ENCODE measurements at regions not wholly inside any gene's neighbourhood (a gene's known extent, or its start where the extent isn't known, plus 50 kb on each side); places are given as distances from the start of the nearest gene placed in this dataset.

DNA sequence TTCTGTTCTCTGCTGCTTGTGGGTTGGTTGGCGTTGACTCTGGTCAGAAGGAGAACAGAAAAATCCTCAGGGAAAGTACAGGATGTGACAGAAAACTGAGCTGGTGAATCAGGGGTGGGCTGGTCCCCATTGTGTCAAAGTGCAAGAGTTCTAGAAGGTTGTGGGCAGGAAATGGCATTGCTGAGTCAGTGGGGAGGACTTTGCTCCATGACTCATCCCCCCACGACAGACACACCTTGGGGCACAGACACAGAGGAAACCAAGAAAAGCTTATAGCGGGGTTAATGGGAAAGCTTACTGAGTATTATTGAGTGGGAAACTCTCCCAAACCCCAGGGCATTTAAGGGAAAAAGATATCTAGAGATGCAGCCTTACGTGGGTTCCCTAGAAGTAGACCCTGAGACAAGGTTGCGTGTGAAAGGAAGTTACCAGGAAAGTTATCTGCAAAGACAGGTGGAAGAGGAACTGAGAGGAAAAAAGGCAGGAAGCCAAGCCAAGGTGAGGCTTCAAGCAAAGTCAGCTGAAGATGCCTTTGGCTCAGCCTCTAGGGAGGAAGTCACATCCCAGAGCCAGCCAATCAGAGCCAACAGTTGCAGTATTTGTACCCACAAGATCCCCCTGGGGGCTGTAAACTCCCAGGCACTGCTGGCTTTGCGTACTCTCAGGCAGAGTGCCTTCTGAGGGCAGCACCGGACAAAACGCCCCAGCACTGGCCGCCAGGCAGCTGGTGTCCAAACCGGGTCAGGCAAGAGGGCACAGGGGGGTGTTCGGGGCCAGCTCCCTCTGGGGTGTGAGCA lies 86.4 kb downstream of the FOXL1 start:
- peak; percentile 91 for DNase-seq

DNA sequence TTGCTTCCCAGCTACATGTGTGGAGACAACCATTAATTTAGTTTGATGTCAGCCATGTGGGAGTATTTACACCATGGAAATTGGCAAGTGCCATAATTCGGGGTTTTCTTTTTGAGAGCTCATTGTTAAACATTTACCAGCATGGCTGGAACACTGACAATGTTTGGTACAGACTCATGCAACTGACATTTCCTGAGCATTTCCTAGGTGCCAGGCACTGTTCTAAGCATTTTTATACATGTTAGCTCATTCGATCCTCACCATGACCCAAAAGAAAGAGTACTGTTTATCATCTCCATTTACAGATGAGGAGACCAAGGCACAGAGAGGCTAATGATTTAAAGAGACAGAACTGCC lies 86.9 kb downstream of the FOXL1 start:
- DNase-seq, result peak; percentile 69

DNA sequence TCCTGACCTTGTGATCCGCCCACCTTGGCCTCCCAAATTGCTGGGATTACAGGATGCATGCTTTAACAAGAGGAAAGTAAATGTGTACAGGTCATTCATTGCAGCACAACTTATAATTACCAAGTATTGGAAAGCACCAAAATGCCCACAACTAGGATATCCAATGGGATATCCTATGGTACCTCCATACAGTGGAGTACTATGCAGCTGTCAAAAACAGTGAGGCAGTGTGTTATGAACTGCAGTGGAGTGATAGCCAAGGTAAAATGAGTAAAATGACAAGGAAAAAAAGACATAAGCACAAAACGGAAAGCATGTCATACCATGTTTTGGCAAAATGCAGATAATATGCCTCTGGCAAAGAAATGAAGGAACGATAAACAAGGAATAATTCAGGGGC lies 87.6 kb downstream of the FOXL1 start:
- no peak for DNase-seq

DNA sequence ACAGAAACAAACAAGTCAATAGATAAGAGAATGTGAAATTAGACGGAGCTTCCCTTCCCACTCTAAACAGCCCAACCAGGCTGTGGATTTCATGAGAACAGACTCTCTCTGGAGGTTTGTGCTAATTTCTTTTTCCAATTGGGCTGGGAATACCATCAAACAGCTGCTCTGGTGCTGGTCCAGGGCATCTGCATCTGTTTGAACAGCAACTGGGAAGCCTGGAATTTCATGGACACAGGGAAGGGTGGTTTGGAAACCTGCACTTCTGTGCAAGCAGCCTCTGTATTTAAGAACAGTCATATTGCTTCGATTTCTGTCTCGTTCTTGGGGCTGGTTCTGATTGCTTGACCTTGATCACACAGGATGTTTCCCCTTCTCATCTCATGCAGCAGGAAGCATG lies 88.7 kb downstream of the FOXL1 start:
- no peak for DNase-seq

DNA sequence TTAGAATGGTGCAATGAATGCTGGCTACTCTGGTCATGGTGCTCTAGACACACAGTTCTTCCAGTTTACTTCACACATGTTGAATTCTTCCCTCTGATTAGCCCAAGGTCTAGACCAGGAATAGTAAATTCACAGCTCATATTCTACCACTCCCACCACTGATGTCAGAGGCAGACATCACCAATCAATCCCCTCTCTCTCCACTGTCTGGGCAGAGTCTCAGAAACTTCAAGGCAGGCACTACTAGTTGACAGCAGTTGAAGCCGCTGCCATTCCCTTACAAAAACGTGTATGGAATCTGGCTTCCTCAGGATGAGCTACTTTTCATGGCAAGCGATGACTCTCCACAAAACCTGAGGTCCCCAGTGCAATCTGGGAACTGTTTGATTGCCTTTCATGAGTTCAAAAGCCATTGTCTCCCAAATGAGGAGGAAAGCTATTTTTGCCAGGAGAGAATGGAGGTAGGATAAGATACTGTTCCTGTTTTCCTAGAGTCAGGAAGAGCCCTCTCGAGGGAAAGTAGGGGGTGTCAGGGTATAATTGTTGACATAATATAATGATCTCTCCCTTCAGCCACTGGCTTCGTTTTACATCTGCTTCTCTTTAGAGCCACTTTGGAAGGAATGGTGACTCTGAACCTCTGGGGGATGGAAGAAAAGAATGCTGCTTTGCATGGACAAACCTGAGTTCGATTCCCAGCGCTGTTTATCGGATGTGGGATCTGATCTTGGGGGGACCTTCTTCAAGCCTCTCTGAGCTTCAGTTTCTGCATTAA lies 90.0 kb downstream of the FOXL1 start:
- peak; percentile 91 for DNase-seq

DNA sequence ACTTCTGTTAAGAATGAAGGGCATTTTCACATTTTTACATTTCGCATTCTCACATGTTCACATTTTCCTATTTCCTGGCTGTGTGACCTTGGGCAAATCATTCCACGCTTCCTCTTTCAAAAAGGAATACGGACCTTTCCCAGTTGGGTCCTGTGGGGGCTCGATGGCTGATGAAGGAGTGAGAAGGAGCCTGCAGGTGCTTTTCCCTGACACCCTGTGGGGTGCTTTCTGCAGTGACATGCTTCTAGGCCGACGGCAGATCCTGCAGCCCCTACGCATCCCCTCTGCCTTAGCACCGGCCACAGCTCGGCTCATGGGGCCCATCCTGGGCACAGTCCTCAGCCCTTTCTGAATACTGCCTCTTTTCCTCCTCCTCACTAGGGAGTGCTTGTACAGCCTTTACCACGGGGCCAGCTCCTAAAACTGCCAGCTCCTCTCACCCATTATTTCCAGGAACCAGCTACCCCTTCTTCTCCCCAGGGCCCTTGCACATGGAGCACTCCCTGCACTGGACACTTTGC lies 91.0 kb downstream of the FOXL1 start:
- no peak for DNase-seq

DNA sequence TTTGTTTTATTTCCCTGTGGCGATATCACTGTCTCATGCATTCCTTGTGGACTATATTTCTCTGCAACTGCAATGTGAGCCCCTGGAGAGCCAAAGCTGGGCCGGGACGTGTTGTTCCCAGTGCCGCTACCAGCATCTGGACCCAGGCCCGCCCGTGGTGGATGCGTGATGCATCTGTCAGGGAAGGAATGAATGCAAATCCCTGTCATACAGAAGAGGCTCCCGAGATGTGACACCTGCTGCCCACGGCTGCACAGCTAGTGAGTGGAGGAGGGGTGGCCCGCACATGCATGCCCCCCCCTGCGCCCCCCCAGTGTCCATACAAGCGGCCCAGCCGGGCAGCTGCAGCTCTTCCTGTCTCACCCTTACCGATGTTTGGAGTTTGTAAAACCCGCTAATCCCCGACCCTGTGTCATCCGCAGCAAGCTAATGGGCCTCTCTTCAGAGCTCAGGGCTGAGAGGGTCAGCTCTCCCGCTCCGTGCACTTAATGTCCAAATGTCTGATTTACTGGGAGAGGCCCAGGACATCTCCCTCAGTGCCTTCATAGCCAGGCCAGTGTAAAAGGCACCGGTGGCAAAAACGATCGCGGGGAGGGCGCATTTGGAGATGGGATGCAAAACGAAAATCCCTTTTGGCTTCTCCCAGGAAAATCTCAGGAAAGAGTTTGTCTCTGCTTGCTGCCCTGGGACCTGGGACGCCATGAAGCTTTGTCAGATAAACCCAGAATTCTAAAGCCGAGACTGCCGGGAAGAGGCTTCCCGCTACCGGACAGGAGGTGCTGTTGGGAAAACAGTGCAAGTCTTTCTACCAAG lies 91.8 kb downstream of the FOXL1 start:
- peak; percentile 33 for DNase-seq

DNA sequence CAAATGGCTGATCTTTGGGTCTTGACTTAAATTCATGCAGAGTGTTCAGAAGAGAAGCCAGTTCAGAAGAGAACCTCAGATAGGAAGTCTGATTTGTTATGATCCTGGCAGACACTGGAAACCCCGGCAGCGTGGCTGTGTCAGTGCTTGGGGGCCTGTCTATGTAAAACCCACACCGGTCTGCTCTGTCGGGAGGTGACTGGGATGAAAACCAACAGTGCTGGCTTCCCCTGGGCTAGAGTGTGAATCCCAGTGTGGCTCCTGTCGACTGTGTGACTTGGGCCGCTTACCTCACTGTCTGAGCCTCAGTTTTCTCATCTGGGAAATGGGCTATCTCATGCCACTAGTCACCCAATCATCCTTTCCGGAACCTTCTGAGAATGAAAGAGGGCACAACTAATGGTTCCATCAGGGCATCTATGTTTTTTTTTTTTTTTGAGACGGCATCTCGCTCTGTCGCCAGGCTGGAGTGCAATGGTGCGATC lies 92.4 kb downstream of the FOXL1 start:
- no peak for DNase-seq

DNA sequence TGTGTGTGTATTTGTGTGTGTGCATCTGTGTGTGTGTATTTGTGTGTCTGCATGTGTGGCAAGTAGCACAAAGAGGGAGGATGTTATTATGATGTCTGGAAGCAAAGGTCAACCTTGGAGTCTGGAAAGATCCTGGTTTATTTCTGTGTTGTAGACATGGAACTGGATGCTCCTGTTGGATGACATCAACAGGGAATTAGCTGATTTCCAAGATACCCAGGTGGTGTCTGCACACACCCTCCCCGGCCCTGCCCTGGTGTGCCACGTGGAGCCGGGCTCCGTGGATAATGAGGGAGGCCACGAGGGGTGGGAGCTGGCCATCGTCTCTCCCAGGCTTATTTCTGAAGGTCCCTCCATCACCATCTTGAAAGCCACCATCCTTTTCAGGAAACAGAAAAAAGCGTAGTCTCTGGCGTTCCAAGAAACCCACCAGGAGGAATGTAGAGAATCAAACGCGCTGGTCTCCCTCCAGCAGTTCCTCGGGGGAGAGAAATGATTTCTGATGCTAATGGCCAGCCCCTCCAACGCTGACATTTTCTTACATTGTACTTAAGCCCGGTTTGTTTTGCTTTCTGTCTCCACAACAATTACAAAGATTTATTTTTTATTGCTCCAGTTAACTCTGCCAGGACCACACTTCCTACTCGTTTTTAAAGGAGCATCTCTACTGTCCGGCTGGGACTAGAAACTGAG lies 93.3 kb downstream of the FOXL1 start:
- no peak for DNase-seq

DNA sequence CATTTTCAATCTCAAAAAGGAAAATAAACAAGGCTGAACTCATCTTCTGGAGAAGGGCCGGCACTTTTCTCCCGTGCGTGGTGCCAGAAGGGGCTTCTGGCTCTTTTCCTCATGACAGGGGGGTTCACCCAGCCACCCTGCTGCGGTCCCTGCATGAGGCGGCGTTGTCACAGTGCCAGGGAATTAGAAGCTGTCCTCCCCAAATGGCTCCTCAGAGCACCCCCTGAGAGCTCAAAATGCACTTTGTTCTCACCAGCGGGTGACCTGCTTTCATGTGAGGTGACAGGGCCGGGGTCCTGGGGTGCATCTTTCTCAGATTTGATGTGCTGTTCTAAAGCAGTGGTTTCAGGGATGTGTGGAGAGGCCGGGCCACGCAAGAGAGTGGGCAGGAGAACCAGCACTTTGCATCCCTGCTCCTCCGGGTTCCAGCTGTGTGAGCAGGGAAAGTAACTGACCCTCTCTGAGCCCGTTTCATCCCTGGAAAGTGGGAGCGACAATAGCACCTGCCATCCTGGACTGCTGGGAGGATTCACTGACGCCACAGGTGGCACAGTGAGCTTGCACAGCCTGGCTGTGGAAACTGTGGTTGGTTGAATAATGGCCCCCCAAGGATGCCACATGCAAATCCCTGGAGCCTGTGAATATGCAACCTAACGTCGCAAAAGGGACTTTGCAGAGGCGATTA lies 94.0 kb downstream of the FOXL1 start:
- no peak for DNase-seq

DNA sequence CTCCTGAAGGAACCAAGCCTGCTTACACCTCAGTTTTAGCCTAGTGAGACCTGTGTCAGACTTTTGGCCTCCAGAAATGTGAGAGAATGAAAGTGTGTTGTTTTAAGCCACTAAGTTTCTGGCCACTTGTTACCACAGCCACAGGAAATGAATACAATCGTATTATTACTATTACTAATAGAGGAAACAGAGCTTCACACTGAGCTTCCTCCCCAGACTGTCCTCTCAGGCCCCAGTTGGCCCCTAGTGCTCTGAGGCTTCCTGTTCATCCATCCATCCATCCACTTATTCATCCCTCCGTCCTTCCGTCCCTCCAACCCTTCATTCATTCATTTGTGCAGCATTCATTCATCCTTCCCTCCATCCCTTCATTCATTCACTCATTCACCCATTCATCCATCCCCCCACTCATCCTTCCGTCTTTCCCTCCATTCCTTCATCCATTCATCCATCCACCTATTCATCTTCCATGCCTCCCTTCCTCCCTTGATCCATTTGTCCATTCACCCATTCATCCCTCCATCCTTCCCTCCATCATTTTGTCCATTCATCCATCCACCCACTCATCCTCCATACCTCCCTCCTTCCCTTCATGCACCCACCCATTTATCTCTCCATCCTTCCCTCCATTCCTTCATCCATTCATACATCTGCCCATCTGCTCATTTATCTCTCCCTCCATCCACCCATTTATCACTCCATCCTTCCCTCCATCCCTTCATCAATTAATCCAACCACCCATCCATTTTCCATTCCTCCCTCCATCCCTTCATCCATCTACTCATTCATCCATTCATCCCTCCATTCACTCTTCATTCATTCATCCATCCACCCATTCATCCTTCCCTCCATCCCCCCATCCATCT lies 95.0 kb downstream of the FOXL1 start:
- no peak for DNase-seq

DNA sequence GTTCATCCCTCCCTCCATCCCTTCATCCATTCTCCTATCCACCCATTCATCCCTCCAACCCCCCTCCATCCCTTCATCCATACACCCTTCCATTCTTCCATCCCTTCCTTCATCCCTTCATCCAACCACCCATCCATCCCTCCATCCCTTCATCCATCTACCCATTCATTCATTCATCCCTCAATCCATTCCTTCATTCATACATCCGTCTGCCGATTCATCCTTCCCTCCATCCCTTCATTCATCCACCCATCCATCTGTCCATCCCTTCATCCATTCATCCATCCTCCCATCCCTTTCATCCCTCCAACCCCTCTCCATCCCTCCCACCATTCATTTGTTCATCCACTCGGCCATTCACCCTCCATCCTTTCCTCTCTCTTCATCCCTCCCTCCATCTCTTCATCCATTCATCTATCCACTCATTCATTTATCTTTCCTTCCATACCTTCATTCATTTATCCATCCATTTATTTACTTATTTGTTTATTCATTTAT lies 95.7 kb downstream of the FOXL1 start:
- DNase-seq, result no peak

DNA sequence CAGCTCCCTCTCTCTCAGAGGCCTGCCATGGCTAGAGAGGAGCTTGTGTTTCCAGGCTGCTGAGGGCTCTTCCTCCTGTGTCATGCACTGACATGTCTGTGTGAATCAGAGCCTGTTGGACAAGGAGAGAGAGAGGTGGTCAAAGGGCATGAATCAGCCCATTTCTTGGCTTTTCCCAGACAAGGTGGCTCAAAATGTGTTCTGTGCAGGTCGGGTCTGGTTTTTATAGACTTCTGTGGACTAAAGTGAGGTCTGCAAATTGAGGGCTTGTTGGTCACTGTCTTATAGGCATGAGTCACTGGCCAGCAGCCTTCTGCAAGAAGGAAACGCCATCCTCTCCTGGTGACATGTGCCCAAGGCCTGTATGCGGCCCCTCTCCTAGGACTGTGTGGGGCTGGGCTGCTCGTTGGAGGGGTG lies 97.9 kb downstream of the FOXL1 start:
- peak; percentile 49 for DNase-seq

DNA sequence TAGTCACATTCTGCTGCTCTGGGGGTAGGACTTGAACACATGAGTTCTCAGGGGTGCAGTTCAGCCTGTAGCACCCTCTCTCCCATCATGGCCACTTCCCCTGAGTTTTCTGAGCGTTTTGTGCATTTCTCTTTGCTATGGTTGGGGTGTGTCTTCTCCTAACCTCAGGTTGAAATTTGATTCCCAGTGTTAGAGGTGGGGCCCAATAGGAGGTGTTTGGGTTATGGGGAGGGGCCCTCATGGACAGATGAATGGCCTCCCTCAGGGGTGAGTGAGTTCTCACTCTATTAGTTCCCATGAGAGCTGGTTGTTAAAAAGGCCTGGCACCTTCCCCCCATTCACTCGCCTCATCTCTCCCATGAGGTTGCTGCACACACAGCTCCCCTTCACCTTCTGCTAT lies 101.1 kb downstream of the FOXL1 start:
- DNase-seq, result no peak

DNA sequence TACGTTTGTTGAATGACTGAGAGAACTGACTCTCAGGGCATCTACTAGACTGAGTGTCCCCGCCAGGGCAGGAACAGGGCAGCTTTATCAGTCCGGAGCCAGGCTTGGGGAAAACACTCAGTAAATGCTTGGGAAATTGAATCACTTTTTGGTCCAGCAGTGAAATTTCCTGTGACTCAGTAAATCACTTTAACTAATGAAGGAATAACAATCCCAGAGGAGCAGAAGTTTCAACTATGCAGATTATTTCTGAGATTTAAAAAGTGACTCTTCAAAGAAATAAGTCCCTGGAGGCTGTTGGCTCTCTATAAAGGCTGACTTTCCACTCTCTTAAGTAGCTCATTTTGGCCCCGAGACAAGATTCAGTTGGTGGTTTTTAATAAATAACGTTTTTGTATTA lies 101.8 kb downstream of the FOXL1 start:
- DNase-seq, result peak; percentile 94

DNA sequence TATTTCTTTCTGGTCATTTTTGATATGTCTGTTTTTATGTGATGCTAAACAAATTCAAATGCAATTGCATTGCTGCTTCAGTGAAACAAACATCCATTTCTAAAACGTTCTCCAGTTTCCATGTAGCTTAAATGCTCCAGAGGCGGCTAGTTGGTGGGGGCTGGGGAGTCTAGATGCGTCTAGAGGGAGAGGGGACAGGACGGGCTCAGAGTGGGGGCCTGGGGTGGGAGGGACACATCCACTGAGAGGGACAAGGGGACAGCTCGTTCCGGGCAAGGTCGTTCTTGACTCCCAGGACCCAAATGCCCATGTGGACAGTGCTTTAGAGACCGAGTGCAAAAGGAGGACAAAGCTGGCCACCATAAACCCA lies 102.3 kb downstream of the FOXL1 start:
- no peak for DNase-seq

DNA sequence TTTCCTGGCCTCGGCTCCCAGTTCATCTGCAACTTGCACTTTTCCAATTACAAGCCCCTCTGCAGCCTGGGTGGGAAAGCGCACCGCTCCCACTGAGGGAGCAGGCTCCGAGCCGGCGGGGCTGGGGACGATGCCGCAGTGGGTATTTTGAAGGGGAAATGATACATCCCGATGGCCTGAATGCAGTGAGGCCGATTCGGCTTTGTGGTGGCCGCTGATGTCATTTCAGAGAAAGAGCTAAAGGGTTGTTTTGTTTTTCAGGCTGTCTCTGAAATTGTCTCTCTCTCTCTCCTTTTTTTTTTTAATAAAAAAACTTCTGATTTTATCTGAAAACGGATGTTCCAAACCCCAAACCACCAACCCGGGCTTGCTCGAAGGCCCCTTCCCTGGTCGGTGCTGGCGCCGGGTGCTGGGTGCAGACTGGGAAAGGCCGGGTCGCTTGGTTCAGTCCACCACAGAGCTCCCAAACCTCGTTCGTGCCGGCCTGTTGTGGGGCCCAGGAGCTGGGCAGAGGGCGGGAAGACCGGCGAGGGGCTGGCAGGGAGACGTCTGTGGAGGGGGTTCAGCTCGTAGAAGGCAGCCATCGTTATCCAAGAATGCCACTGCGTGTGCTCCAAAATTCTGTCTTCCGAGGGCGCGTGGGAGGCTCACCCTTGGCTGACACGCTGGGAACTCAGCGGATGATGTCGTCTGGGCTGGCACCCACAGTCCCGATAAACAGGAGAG lies 102.8 kb downstream of the FOXL1 start:
- peak; percentile 75 for DNase-seq

DNA sequence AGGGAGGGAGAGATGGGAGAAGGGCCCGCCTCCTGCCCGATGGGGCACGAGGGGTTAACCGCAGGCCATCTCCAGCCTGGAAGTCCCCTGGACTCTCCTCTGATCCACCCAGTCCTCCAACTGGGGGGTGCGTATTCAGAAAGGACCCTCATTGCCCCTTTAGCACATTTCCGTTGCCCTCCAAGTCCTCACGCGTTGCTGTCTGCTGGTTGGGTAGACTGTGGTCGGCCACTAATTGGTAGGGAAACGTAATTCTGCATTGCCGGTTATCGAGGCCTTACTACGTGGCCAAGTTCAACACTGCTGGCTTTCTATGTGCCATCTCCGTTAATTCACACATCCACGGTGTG lies 103.4 kb downstream of the FOXL1 start:
- DNase-seq, result no peak

DNA sequence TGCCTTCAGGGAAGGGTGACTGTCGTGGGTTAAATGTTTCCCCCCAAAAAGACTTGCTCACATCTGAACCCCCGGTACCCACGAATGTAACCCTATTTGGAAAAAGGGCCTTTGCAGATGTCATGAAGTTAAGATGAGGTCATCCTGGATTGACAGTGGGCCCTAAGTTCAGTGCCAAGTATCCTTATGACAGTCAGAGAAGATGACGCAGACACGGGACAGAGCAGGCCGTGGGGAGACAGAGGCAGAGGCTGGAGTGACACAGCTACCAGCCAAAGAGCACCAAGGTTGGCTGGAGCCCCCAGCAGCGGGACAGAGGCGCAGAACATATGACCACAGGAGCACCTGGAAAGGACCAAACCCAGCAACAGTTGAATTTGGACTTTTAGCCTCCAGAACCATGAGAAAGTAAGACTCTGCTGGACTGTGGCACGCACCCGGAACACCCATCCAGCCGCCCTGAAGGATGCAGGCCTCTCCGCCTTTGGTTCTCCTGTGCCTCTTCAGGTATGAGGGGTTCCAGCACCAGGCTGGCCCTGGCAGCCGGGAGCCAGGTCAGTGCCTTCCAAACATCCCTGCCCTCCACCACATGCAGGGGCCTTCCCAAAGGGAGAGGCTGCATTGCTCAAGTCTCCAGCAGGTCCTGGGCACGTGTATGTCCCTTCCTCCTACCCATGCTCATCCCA lies 104.0 kb downstream of the FOXL1 start:
- no peak for DNase-seq

Data from fibroblast of skin of scalp (primary cell).